ENCODE measurements at regions not wholly inside any gene's neighbourhood (a gene's known extent, or its start where the extent isn't known, plus 50 kb on each side); places are given as distances from the start of the nearest gene placed in this dataset.
"Not testable (repeated sequence)": the region's sequence is repeated elsewhere in the genome, so short reads cannot be mapped to it uniquely, and the experiment has no call there.

- DNase-seq (ENCODE audit: low read depth) = no peak
Measured at GRCh38 chr5:94025788-94026473, 284.5 kb upstream of the POU5F2 start.

- DNase-seq (ENCODE audit: low read depth) = no peak
Measured at GRCh38 chr5:94024620-94025019, 283.2 kb upstream of the POU5F2 start.

- DNase-seq (ENCODE audit: low read depth) = no peak
Measured at GRCh38 chr5:94024101-94024500, 282.7 kb upstream of the POU5F2 start.

- peak; percentile 97 for DNase-seq (ENCODE audit: low read depth)
Measured at GRCh38 chr5:94021246-94021645, 279.8 kb upstream of the POU5F2 start.

- DNase-seq (ENCODE audit: low read depth) = peak; percentile 24
Measured at GRCh38 chr5:94017579-94017978, 276.2 kb upstream of the POU5F2 start.

GRCh38 chr5:94010814-94011213, 269.4 kb upstream of the POU5F2 start:
- no peak for DNase-seq (ENCODE audit: low read depth)

GRCh38 chr5:94009161-94009560, 267.8 kb upstream of the POU5F2 start:
- DNase-seq (ENCODE audit: low read depth) = no peak

GRCh38 chr5:93998951-93999455, 257.6 kb upstream of the POU5F2 start:
- no peak for DNase-seq (ENCODE audit: low read depth)

- DNase-seq (ENCODE audit: low read depth) = no peak
Measured at GRCh38 chr5:93997562-93997961, 256.2 kb upstream of the POU5F2 start.

GRCh38 chr5:93995126-93995621, 253.8 kb upstream of the POU5F2 start:
- DNase-seq (ENCODE audit: low read depth) = peak; percentile 13

GRCh38 chr5:93993161-93993560, 251.8 kb upstream of the POU5F2 start:
- no peak for DNase-seq (ENCODE audit: low read depth)

- DNase-seq (ENCODE audit: low read depth) = no peak
Measured at GRCh38 chr5:93990504-93991070, 249.2 kb upstream of the POU5F2 start.

GRCh38 chr5:93985940-93986570, 244.7 kb upstream of the POU5F2 start:
- DNase-seq (ENCODE audit: low read depth) = not testable (repeated sequence)

GRCh38 chr5:93978222-93978621, 236.8 kb upstream of the POU5F2 start:
- DNase-seq (ENCODE audit: low read depth) = no peak

GRCh38 chr5:93967923-93968322, 226.5 kb upstream of the POU5F2 start:
- DNase-seq (ENCODE audit: low read depth) = no peak

- DNase-seq (ENCODE audit: low read depth) = no peak
Measured at GRCh38 chr5:93964421-93964820, 223.0 kb upstream of the POU5F2 start.

GRCh38 chr5:93960042-93960441, 218.6 kb upstream of the POU5F2 start:
- no peak for DNase-seq (ENCODE audit: low read depth)

- DNase-seq (ENCODE audit: low read depth) = no peak
Measured at GRCh38 chr5:93956006-93956405, 214.6 kb upstream of the POU5F2 start.

- no peak for DNase-seq (ENCODE audit: low read depth)
Measured at GRCh38 chr5:93954421-93955069, 213.1 kb upstream of the POU5F2 start.

GRCh38 chr5:93953442-93953841, 212.0 kb upstream of the POU5F2 start:
- DNase-seq (ENCODE audit: low read depth) = no peak

- DNase-seq (ENCODE audit: low read depth) = no peak
Measured at GRCh38 chr5:93941897-93942296, 200.5 kb upstream of the POU5F2 start.

GRCh38 chr5:93933269-93933668, 191.9 kb upstream of the POU5F2 start:
- not testable (repeated sequence) for DNase-seq (ENCODE audit: low read depth)

Measured in renal cortical epithelial cell (primary cell).